HG03558 (cell line): ENCODE measurements at regions not wholly inside any gene's neighbourhood (a gene's known extent, or its start where the extent isn't known, plus 50 kb on each side); places are given as distances from the start of the nearest gene placed in this dataset.

ENCODE experiments used
- ATAC-seq: cut with Tn5 transposase; IDR thresholded peaks from one replicate; pipeline ENCODE4 v1.9.1; 2021; ENCODE audit warnings: moderate number of reproducible peaks; ENCODE audit not compliant: unreplicated experiment; ENCODE audit errors: extremely low read depth

GRCh38 chr3:193754719-193755118 is 161.7 kb downstream of the OPA1 start:
- no peak for ATAC-seq

GRCh38 chr3:193756536-193756935 is 163.5 kb downstream of the OPA1 start:
- no peak for ATAC-seq

- no peak for ATAC-seq
These were observed 164.4 kb downstream of the OPA1 start for GRCh38 chr3:193757457-193757856.

GRCh38 chr3:193761969-193762368 is 169.0 kb downstream of the OPA1 start:
- ATAC-seq: no peak

- no peak for ATAC-seq
These were observed 169.6 kb downstream of the OPA1 start for GRCh38 chr3:193762657-193763056.

GRCh38 chr3:193764959-193765358 is 172.0 kb downstream of the OPA1 start:
- ATAC-seq: no peak

GRCh38 chr3:193767353-193768069 is 174.5 kb downstream of the OPA1 start:
- ATAC-seq: no peak

GRCh38 chr3:193768070-193768394 is 175.0 kb downstream of the OPA1 start:
- ATAC-seq: no peak

- ATAC-seq: no peak
These were observed 176.4 kb downstream of the OPA1 start for GRCh38 chr3:193769437-193769836.

- ATAC-seq: no peak
These were observed 178.1 kb downstream of the OPA1 start for GRCh38 chr3:193771011-193771652.

GRCh38 chr3:193771653-193772421 is 178.8 kb downstream of the OPA1 start:
- ATAC-seq: no peak

- no peak for ATAC-seq
These were observed 179.4 kb downstream of the OPA1 start for GRCh38 chr3:193772422-193772763.

- ATAC-seq: no peak
These were observed 180.5 kb downstream of the OPA1 start for GRCh38 chr3:193773266-193774220.

- ATAC-seq: no peak
These were observed 181.4 kb downstream of the OPA1 start for GRCh38 chr3:193774272-193774915.

GRCh38 chr3:193774916-193775285 is 181.9 kb downstream of the OPA1 start:
- ATAC-seq: no peak

- ATAC-seq: no peak
These were observed 182.5 kb downstream of the OPA1 start for GRCh38 chr3:193775421-193776077.

- no peak for ATAC-seq
These were observed 183.8 kb downstream of the OPA1 start for GRCh38 chr3:193776626-193777358.

- ATAC-seq: no peak
These were observed 184.5 kb downstream of the OPA1 start for GRCh38 chr3:193777524-193777923.

- no peak for ATAC-seq
These were observed 185.7 kb downstream of the OPA1 start for GRCh38 chr3:193778676-193779075.
